ENCODE measurements at regions not wholly inside any gene's neighbourhood (a gene's known extent, or its start where the extent isn't known, plus 50 kb on each side); places are given as distances from the start of the nearest gene placed in this dataset.

- DNase-seq (no peak), ATAC-seq (ENCODE audit: insufficient read depth, low FRiP score) (no peak)
- Histone ChIP-seq H3K36me3 (ENCODE audit: control insufficient read depth in 4 of 4, insufficient read depth in 4 of 4, low read length in 4 of 4) (no peaks in the 10 kb centered on the region), H3K9ac (ENCODE audit: insufficient read depth in 1 of 2, low read length in 2 of 2) (no peak overlapping the region), H3K4me3 (no peak overlapping the region), H3K9me3 (ENCODE audit: control insufficient read depth in 4 of 4, insufficient read depth in 3 of 4, low read length in 3 of 4) (no peaks in the 10 kb centered on the region), H3K27me3 (ENCODE audit: control insufficient read depth in 3 of 3, insufficient read depth in 3 of 3, low read length in 2 of 3) (no peaks in the 10 kb centered on the region), H3K27ac (ENCODE audit: low read depth in 1 of 2, low read length in 1 of 2) (no peak overlapping the region), H3K4me1 (ENCODE audit: control insufficient read depth in 5 of 5, insufficient read depth in 5 of 5, low read length in 5 of 5) (no peaks in the 10 kb centered on the region)
- TF ChIP-seq, protein P1, sequence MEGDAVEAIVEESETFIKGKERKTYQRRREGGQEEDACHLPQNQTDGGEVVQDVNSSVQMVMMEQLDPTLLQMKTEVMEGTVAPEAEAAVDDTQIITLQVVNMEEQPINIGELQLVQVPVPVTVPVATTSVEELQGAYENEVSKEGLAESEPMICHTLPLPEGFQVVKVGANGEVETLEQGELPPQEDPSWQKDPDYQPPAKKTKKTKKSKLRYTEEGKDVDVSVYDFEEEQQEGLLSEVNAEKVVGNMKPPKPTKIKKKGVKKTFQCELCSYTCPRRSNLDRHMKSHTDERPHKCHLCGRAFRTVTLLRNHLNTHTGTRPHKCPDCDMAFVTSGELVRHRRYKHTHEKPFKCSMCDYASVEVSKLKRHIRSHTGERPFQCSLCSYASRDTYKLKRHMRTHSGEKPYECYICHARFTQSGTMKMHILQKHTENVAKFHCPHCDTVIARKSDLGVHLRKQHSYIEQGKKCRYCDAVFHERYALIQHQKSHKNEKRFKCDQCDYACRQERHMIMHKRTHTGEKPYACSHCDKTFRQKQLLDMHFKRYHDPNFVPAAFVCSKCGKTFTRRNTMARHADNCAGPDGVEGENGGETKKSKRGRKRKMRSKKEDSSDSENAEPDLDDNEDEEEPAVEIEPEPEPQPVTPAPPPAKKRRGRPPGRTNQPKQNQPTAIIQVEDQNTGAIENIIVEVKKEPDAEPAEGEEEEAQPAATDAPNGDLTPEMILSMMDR (IDR thresholded peaks at IDR 0.05; ENCODE audit: control extremely low read depth, extremely low read depth) = no peak
- WGBS, 2 donors = 14 to 17% methylated on average over 2 of the region's 2 CpGs
Measured at GRCh38 chr4:181258569-181258968, 984.6 kb upstream of the TENM3 start.

GRCh38 chr4:181259081-181259709 is 984.0 kb upstream of the TENM3 start:
- no peak overlapping the region for H3K27ac ChIP-seq (ENCODE audit: low read depth in 1 of 2, low read length in 1 of 2)
- TF ChIP-seq, protein P1 (IDR thresholded peaks at IDR 0.05; ENCODE audit: control extremely low read depth, extremely low read depth) = no peak
- H3K9ac ChIP-seq (ENCODE audit: insufficient read depth in 1 of 2, low read length in 2 of 2) = no peak overlapping the region
- DNase-seq (peak in 1 of 3 donors; percentile 16), ATAC-seq (ENCODE audit: insufficient read depth, low FRiP score) (no peak)
- no peak overlapping the region for H3K4me3 ChIP-seq
- H3K4me1 ChIP-seq (ENCODE audit: control insufficient read depth in 5 of 5, insufficient read depth in 5 of 5, low read length in 5 of 5) = no peaks in the 10 kb centered on the region
- no peaks in the 10 kb centered on the region for H3K9me3 ChIP-seq (ENCODE audit: control insufficient read depth in 4 of 4, insufficient read depth in 3 of 4, low read length in 3 of 4)
- 68 to 70% methylated on average over 4 of the region's 4 CpGs for WGBS, 2 donors
- no peaks in the 10 kb centered on the region for H3K36me3 ChIP-seq (ENCODE audit: control insufficient read depth in 4 of 4, insufficient read depth in 4 of 4, low read length in 4 of 4)
- no peaks in the 10 kb centered on the region for H3K27me3 ChIP-seq (ENCODE audit: control insufficient read depth in 3 of 3, insufficient read depth in 3 of 3, low read length in 2 of 3)

DNA sequence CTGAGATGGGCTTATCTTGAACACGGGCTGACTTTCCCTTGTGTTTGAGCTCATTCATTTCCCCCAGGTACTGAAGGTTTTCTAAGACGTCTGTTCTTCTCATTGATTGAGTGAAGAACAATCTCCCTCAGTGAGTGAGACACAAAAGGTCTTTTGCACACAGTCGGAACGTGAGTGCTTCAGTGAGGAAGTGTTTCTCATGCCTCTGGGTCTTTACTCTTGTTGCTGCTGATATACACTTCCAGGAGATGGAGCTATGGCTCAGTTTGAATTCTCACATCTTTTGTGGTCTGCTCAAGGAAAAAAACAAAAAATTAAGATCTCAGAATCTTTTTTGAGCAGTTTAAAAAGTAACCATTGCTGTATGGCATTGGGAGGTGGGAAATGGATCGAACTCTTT is 981.9 kb upstream of the TENM3 start:
- Histone ChIP-seq H3K9ac (ENCODE audit: insufficient read depth in 1 of 2, low read length in 2 of 2) (no peak overlapping the region), H3K27me3 (ENCODE audit: control insufficient read depth in 3 of 3, insufficient read depth in 3 of 3, low read length in 2 of 3) (no peaks in the 10 kb centered on the region), H3K4me1 (ENCODE audit: control insufficient read depth in 5 of 5, insufficient read depth in 5 of 5, low read length in 5 of 5) (no peaks in the 10 kb centered on the region), H3K27ac (ENCODE audit: low read depth in 1 of 2, low read length in 1 of 2) (no peak overlapping the region), H3K36me3 (ENCODE audit: control insufficient read depth in 4 of 4, insufficient read depth in 4 of 4, low read length in 4 of 4) (no peaks in the 10 kb centered on the region), H3K9me3 (ENCODE audit: control insufficient read depth in 4 of 4, insufficient read depth in 3 of 4, low read length in 3 of 4) (no peaks in the 10 kb centered on the region), H3K4me3 (no peak overlapping the region)
- WGBS, 2 donors = 11 to 17% methylated on average over 5 of the region's 5 CpGs
- TF ChIP-seq, protein P1 (IDR thresholded peaks at IDR 0.05; ENCODE audit: control extremely low read depth, extremely low read depth) = no peak
- ATAC-seq (ENCODE audit: insufficient read depth, low FRiP score) (no peak), DNase-seq (peak; percentile 17 to 70 (median 45))

DNA sequence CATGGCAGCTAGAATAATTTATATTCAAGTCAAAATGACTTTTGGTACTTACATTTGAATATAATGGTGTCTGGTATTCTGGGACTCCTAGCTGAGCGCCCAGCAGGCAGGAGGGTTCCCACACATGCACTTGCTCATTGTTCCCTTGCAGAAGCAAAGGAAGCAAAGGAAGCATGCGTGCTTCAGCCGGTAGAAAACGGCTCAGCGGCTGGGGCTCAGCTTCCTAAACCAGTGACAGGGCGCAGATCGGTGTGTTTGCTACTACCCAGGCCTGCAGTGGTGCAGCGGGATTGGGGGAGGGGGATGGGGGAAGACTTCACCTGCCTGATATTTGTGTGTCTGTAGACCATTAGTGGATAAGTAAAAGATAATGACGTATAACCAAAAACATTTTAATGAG is 978.3 kb upstream of the TENM3 start:
- no peaks in the 10 kb centered on the region for H3K9me3 ChIP-seq (ENCODE audit: control insufficient read depth in 4 of 4, insufficient read depth in 3 of 4, low read length in 3 of 4)
- no peak overlapping the region for H3K27ac ChIP-seq (ENCODE audit: low read depth in 1 of 2, low read length in 1 of 2)
- no peaks in the 10 kb centered on the region for H3K27me3 ChIP-seq (ENCODE audit: control insufficient read depth in 3 of 3, insufficient read depth in 3 of 3, low read length in 2 of 3)
- DNase-seq (no peak), ATAC-seq (ENCODE audit: insufficient read depth, low FRiP score) (no peak)
- TF ChIP-seq, protein P1 (IDR thresholded peaks at IDR 0.05; ENCODE audit: control extremely low read depth, extremely low read depth) = no peak
- no peaks in the 10 kb centered on the region for H3K36me3 ChIP-seq (ENCODE audit: control insufficient read depth in 4 of 4, insufficient read depth in 4 of 4, low read length in 4 of 4)
- H3K4me3 ChIP-seq = no peak overlapping the region
- H3K4me1 ChIP-seq (ENCODE audit: control insufficient read depth in 5 of 5, insufficient read depth in 5 of 5, low read length in 5 of 5) = no peaks in the 10 kb centered on the region
- H3K9ac ChIP-seq (ENCODE audit: insufficient read depth in 1 of 2, low read length in 2 of 2) = no peak overlapping the region
- WGBS, 2 donors = 29 to 34% methylated on average over 9 of the region's 9 CpGs
